ENCODE measurements at regions not wholly inside any gene's neighbourhood (a gene's known extent, or its start where the extent isn't known, plus 50 kb on each side); places are given as distances from the start of the nearest gene placed in this dataset.
"Not testable (repeated sequence)": the region's sequence is repeated elsewhere in the genome, so short reads cannot be mapped to it uniquely, and the experiment has no call there.

GRCh38 chr6:109252261-109253041 lies 129.8 kb downstream of the CD164 start:
- CTCF ChIA-PET: interaction anchor here (1.0 to 1.3 kb wide), 2 partner anchors 11 to 64 kb away, joined by 3 to 4 read pairs; no protein-coding TSS in a partner anchor
- no peaks in the 10 kb centered on the region for H3K4me1 Mint-ChIP-seq
- ATAC-seq: no peak

GRCh38 chr6:109251839-109252238 lies 130.4 kb downstream of the CD164 start:
- H3K36me3 Mint-ChIP-seq (ENCODE audit: low read depth): no peaks in the 10 kb centered on the region
- no peak for ATAC-seq
- CTCF ChIA-PET: interaction anchor here (1.3 kb wide), 1 partner anchor 10 kb away, joined by 4 read pairs; no protein-coding TSS in a partner anchor
- H3K4me1 Mint-ChIP-seq: no peaks in the 10 kb centered on the region
- DNase-seq: no peak
- no peak overlapping the region for H3K4me3 Mint-ChIP-seq
- POLR2A ChIA-PET: no interaction called here
- H3K27ac Mint-ChIP-seq: no peak overlapping the region
- no peaks in the 10 kb centered on the region for H3K9me3 Mint-ChIP-seq (ENCODE audit: low read depth)
- intact Hi-C loops (cut with DNase I, micrococcal nuclease): no loop called here
- peaks cover 2% of the 10 kb centered on the region for H3K27me3 Mint-ChIP-seq

More at GRCh38 chr6:109252261-109253041, 129.8 kb downstream of the CD164 start:
- DNase-seq: no peak
- intact Hi-C loops (cut with DNase I, micrococcal nuclease): no loop called here
- no peak overlapping the region for H3K27ac Mint-ChIP-seq
- POLR2A ChIA-PET: no interaction called here
- peaks cover 2% of the 10 kb centered on the region for H3K27me3 Mint-ChIP-seq
- H3K9me3 Mint-ChIP-seq (ENCODE audit: low read depth): no peaks in the 10 kb centered on the region
- H3K4me3 Mint-ChIP-seq: no peak overlapping the region
- H3K36me3 Mint-ChIP-seq (ENCODE audit: low read depth): no peaks in the 10 kb centered on the region

DNA sequence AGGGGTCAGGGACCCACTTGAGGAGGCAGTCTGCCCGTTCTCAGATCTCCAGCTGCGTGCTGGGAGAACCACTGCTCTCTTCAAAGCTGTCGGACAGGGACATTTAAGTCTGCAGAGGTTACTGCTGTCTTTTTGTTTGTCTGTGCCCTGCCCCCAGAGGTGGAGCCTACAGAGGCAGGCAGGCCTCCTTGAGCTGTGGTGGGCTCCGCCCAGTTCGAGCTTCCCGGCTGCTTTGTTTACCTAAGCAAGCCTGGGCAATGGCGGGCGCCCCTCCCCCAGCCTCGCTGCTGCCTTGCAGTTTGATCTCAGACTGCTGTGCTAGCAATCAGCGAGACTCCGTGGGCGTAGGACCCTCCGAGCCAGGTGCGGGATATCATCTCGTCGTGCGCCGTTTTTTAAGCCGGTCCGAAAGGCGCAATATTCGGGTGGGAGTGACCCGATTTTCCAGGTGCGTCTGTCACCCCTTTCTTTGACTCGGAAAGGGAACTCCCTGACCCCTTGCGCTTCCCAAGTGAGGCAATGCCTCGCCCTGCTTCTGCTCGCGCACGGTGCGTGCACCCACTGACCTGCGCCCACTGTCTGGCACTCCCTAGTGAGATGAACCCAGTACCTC lies 131.6 kb downstream of the CD164 start:
- H3K9me3 Mint-ChIP-seq (ENCODE audit: low read depth); H3K36me3 Mint-ChIP-seq (ENCODE audit: low read depth); POLR2A ChIA-PET; intact Hi-C loops (cut with DNase I, micrococcal nuclease); H3K4me1 Mint-ChIP-seq; H3K4me3 Mint-ChIP-seq; CTCF ChIA-PET; ATAC-seq; H3K27me3 Mint-ChIP-seq; DNase-seq; H3K27ac Mint-ChIP-seq: not testable (repeated sequence)

DNA sequence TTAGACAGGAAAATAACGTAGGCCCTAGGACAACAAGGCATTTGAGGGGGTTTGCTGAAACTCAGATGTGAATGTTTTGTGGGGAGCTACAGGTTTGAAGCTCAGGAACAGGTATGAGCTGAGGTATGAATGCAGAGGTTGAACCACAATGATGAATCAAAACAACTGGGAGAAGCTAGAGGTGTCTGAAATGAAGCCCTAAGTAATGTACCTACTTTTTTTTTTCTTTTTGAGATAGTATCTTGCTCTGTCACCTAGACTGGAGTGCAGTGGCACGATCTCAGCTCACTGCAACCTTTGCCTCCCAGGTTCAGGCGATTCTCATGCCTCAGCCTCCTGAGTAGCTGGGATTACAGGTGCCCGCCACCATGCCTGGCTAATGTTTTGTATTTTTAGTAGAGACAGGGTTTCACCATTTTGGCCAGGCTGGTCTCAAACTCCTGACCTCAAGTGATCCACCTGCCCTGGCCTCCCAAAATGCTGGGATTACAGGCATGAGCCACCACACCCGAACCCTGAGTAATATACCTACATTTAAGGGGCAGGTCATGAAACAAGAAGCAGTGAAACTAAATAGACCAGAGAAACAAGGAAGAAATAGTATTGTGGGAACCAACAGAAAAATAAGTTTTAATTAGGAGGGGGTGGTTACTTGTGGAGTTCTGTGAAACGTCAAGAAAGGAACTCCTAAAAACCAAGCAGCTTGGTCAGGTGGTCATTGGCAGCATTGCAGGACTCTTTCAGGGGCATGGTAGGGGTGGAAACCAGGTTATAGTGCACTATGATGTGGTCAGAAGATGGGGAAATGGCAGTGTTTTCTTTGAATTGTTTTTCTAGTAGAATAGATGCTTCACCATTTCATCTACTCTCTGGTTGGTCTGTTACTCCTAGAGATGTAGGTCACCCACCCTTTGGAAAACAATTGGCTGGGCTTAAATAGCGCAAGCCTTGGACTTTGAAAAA lies 138.1 kb downstream of the CD164 start:
- Mint-ChIP-seq H3K4me3 (no peak overlapping the region), H3K27me3 (no peaks in the 10 kb centered on the region), H3K36me3 (ENCODE audit: low read depth) (no peaks in the 10 kb centered on the region), H3K4me1 (peaks cover 2% of the 10 kb centered on the region), H3K27ac (no peak overlapping the region), H3K9me3 (ENCODE audit: low read depth) (no peaks in the 10 kb centered on the region)
- no peak for ATAC-seq
- ChIA-PET POLR2A (interaction anchor here (0.7 kb wide), 1 partner anchor 33 kb away, joined by 3 read pairs; no protein-coding TSS in a partner anchor), CTCF (interaction anchor here (0.6 kb wide), 1 partner anchor 797 kb away, joined by 3 read pairs; no protein-coding TSS in a partner anchor)
- intact Hi-C loops (cut with DNase I, micrococcal nuclease): no loop called here
- no peak for DNase-seq

DNA sequence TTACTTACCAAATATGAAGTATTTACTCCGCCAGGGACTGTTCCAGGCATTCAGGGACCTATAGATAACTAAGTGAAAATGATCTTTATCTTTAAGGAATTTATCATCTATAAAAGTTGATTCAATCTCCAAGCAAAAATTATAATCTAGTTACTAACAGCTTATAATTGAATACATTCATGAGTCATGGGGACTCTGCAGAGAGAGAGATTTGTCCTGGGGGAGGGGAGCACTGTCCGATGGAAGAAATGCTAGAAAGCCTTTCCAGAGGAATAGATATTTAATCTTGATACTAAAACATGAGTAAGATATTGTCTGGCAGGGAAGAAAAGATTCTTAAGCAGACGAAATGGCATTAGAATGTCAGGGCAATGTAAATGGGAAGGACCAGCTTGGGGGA lies 139.3 kb downstream of the CD164 start:
- Mint-ChIP-seq H3K36me3 (ENCODE audit: low read depth) (no peaks in the 10 kb centered on the region), H3K4me3 (no peak overlapping the region), H3K27ac (no peak overlapping the region), H3K4me1 (peaks cover 2% of the 10 kb centered on the region), H3K27me3 (no peaks in the 10 kb centered on the region), H3K9me3 (ENCODE audit: low read depth) (no peaks in the 10 kb centered on the region)
- DNase-seq (no peak), ATAC-seq (no peak)
- ChIA-PET CTCF (no interaction called here), POLR2A (no interaction called here)
- intact Hi-C loops (cut with DNase I, micrococcal nuclease): no loop called here

DNA sequence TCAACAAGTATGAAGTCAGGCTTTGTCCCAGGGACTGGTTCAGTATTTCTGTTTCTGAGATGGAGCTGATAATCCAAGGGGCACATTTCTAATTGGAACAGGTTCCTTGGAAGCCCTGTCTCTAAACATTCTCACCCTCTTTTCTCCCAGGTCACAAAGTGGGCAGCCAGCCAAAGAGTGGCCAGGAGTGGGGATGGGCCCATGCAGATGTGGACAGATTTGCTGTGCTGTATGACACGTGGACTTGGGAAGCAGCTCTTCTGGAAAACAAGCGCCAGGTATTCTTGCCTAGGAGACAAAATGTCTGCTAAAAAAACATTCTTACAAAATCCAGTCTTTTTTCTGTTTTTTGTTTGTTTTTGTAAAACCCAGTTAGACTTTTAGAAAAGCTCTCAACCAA lies 140.2 kb downstream of the CD164 start:
- peaks cover 9% of the 10 kb centered on the region for H3K4me1 Mint-ChIP-seq
- DNase-seq (no peak), ATAC-seq (no peak)
- intact Hi-C loops (cut with DNase I, micrococcal nuclease): no loop called here
- CTCF ChIA-PET: interaction anchor here (0.7 to 1.1 kb wide), 3 partner anchors 10 to 149 kb away, joined by 3 to 4 read pairs (median 3); no protein-coding TSS in a partner anchor
- peaks cover 2% of the 10 kb centered on the region for H3K27me3 Mint-ChIP-seq
- peaks cover 1% of the 10 kb centered on the region for H3K9me3 Mint-ChIP-seq (ENCODE audit: low read depth)
- H3K36me3 Mint-ChIP-seq (ENCODE audit: low read depth): no peaks in the 10 kb centered on the region
- no peak overlapping the region for H3K4me3 Mint-ChIP-seq
- POLR2A ChIA-PET: interaction anchor here (0.7 kb wide), 1 partner anchor 233 kb away, joined by 3 read pairs; no protein-coding TSS in a partner anchor
- H3K27ac Mint-ChIP-seq: no peak overlapping the region

- Mint-ChIP-seq H3K4me1 (peaks cover 16% of the 10 kb centered on the region), H3K4me3 (no peak overlapping the region), H3K9me3 (ENCODE audit: low read depth) (peaks cover 1% of the 10 kb centered on the region), H3K27ac (no peak overlapping the region), H3K27me3 (peaks cover 2% of the 10 kb centered on the region), H3K36me3 (ENCODE audit: low read depth) (no peaks in the 10 kb centered on the region)
- CTCF ChIA-PET: interaction anchor here (0.7 to 1.0 kb wide), 3 partner anchors 9 to 12 kb away, joined by 3 to 4 read pairs (median 3); no protein-coding TSS in a partner anchor
- intact Hi-C loops (cut with DNase I, micrococcal nuclease): no loop called here
- ATAC-seq (no peak), DNase-seq (no peak)
- POLR2A ChIA-PET: no interaction called here
These were observed 141.1 kb downstream of the CD164 start for GRCh38 chr6:109241199-109241598.

- ChIA-PET POLR2A (no interaction called here), CTCF (no interaction called here)
- H3K4me3 Mint-ChIP-seq: no peak overlapping the region
- H3K36me3 Mint-ChIP-seq (ENCODE audit: low read depth): no peaks in the 10 kb centered on the region
- H3K27ac Mint-ChIP-seq: no peak overlapping the region
- intact Hi-C loops (cut with DNase I, micrococcal nuclease): no loop called here
- peaks cover 1% of the 10 kb centered on the region for H3K9me3 Mint-ChIP-seq (ENCODE audit: low read depth)
- no peak for ATAC-seq
- DNase-seq: no peak
- H3K27me3 Mint-ChIP-seq: peaks cover 2% of the 10 kb centered on the region
- peaks cover 16% of the 10 kb centered on the region for H3K4me1 Mint-ChIP-seq
These were observed 141.7 kb downstream of the CD164 start for GRCh38 chr6:109240370-109241084.

DNA sequence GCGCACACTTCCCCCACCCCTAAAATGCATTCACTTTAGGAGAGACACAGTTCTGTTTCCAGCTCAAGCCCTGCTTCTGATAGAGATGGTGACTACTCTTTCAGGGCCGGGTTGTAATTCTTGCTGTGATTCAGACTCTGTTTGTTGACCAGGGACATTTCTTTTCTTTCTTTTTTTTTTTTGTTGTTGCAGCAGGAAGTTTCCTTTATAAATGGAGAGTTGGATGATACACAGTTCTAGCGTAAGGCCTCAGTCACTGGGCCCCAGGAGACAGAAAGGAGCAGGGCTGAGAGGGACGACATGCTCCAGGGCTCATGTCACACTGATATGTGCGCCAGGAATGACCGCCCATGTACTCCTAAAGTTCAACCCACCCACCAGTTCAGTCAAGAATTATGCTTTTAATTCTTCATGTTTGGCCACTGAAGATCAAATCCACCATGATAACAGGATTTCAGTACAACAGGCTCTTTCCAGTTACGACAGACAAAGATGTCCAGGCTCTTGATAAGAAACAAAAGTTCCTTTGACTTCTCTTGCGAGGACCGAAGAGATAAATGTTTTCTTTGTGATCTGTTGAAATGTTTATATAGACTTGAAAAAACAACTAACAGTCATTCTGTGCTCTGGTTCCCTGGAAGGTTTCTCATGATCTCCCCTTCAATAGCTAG lies 142.5 kb downstream of the CD164 start:
- no peaks in the 10 kb centered on the region for H3K36me3 Mint-ChIP-seq (ENCODE audit: low read depth)
- CTCF ChIA-PET: interaction anchor here (0.7 kb wide), 1 partner anchor 144 kb away, joined by 4 read pairs; no protein-coding TSS in a partner anchor
- intact Hi-C loops (cut with DNase I, micrococcal nuclease): no loop called here
- H3K27me3 Mint-ChIP-seq: peaks cover 2% of the 10 kb centered on the region
- peaks cover 16% of the 10 kb centered on the region for H3K4me1 Mint-ChIP-seq
- no peak for ATAC-seq
- POLR2A ChIA-PET: no interaction called here
- H3K9me3 Mint-ChIP-seq (ENCODE audit: low read depth): peaks cover 1% of the 10 kb centered on the region
- no peak overlapping the region for H3K27ac Mint-ChIP-seq
- H3K4me3 Mint-ChIP-seq: no peak overlapping the region
- no peak for DNase-seq

DNA sequence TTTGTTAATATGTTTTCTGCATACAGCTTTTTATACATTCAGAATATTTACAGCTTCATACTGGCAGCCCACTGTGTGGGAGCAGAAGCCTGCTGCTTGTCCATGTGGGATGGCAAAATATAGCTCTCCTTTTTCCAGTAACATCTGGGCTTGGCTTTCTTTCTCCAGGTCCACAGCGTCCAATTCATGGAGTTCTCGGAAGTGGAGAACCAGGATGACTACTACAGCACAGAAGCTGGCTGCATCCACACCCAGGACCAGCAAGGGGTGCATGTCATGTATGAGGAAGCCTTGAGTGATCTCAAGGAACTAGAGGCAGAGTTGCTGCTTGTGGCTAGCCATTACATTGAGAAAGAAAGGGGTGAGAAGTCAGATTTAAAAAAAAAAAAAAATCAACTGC lies 143.1 kb downstream of the CD164 start:
- Mint-ChIP-seq H3K4me1 (peaks cover 15% of the 10 kb centered on the region), H3K27me3 (peaks cover 2% of the 10 kb centered on the region), H3K9me3 (ENCODE audit: low read depth) (peaks cover 1% of the 10 kb centered on the region), H3K27ac (no peak overlapping the region), H3K4me3 (no peak overlapping the region), H3K36me3 (ENCODE audit: low read depth) (no peaks in the 10 kb centered on the region)
- no peak for ATAC-seq
- intact Hi-C loops (cut with DNase I, micrococcal nuclease): no loop called here
- ChIA-PET POLR2A (no interaction called here), CTCF (interaction anchor here (0.5 to 0.7 kb wide), 2 partner anchors 145 to 1281 kb away, joined by 3 to 4 read pairs; partner anchors contain the start of gene SEC63)
- no peak for DNase-seq
